ENCODE measurements at regions not wholly inside any gene's neighbourhood (a gene's known extent, or its start where the extent isn't known, plus 50 kb on each side); places are given as distances from the start of the nearest gene placed in this dataset.
"Not testable (repeated sequence)": the region's sequence is repeated elsewhere in the genome, so short reads cannot be mapped to it uniquely, and the experiment has no call there.

- TF ChIP-seq CTCF (IDR thresholded peaks at IDR 0.05; ENCODE audit: low read depth, low read length); POLR2A (IDR thresholded peaks at IDR 0.05; ENCODE audit: extremely low read depth, insufficient read length): not testable (repeated sequence)
These were observed 73.7 kb downstream of the MTNR1B start for GRCh38 chr11:93043186-93043585.
